IMR-90 (cell line): ENCODE measurements at regions not wholly inside any gene's neighbourhood (a gene's known extent, or its start where the extent isn't known, plus 50 kb on each side); places are given as distances from the start of the nearest gene placed in this dataset.

Experiments used
- ATAC-seq: fragments of 200-7000 bp; cut with Tn5 transposase; 2 replicates; pipeline ENCODE4 v1.9.1; 2020; ENCODE audit warnings: low read depth, mild to moderate bottlenecking, moderate library complexity
- BruUV-seq: library from RNA; stranded (reverse); fragments of 400-500 nt; replicated peaks from 2 replicates; lab custom pipeline; 2021; lab: Mats Ljungman, UMichigan
- CTCF ChIA-PET: fragments of 300-600 bp; formaldehyde crosslinking; extraction: SDS; loops from one replicate; lab custom pipeline; 2021; ENCODE audit warnings: antibody characterized with exemption; lab: Yijun Ruan, JAX
- POLR2A ChIA-PET: fragments of 300-600 bp; sonication (Branson Sonifier 250); formaldehyde crosslinking; loops from one replicate; lab custom pipeline; 2022; ENCODE audit warnings: antibody characterized with exemption; ENCODE audit not compliant: unreplicated experiment; lab: Charles Lee
- DNase-seq: peaks from one replicate; pipeline ENCODE4 v3.0.0; 2013
- H2AFZ ChIP-seq: replicated peaks from 2 replicates; pipeline ENCODE3; 2013; ENCODE audit warnings: low read length, mild to moderate bottlenecking; ENCODE audit not compliant: poor library complexity
- H2AK5ac ChIP-seq: 2 replicates; pipeline ENCODE4 v1.6.1; 2013; ENCODE audit warnings: low read depth, low read length, inconsistent platforms
- H2AK9ac ChIP-seq: replicated peaks from 2 replicates; pipeline ENCODE3; 2013; ENCODE audit warnings: mild to moderate bottlenecking, low read depth, low read length, moderate library complexity; ENCODE audit not compliant: poor library complexity
- H2BK120ac ChIP-seq: 2 replicates; pipeline ENCODE4 v1.6.1; 2013; ENCODE audit warnings: low read depth, low read length, inconsistent platforms
- H2BK15ac ChIP-seq: 3 replicates; pipeline ENCODE4 v1.6.1; 2013; ENCODE audit warnings: low read depth, low read length, inconsistent platforms
- H2BK20ac ChIP-seq: 2 replicates; pipeline ENCODE4 v1.6.1; 2013; ENCODE audit warnings: low read depth, mild to moderate bottlenecking, inconsistent platforms, low read length, moderate library complexity
- H2BK5ac ChIP-seq: 2 replicates; pipeline ENCODE4 v1.6.1; 2013; ENCODE audit warnings: mild to moderate bottlenecking, low read depth, low read length, inconsistent platforms; ENCODE audit not compliant: poor library complexity, severe bottlenecking
- H3K14ac ChIP-seq: replicated peaks from 2 replicates; pipeline ENCODE4 v1.6.1; 2013; ENCODE audit warnings: low read depth, low read length, inconsistent platforms
- H3K18ac ChIP-seq: 2 replicates; pipeline ENCODE4 v1.6.1; 2013; ENCODE audit warnings: low read depth, low read length, control low read depth
- H3K23ac ChIP-seq: 2 replicates; pipeline ENCODE4 v1.6.1; 2013; ENCODE audit warnings: low read depth, low read length, inconsistent platforms
- H3K27ac ChIP-seq: 2 replicates; pipeline ENCODE4 v1.5.1; 2013; ENCODE audit warnings: mild to moderate bottlenecking, control low read depth, low read length; ENCODE audit not compliant: insufficient read depth
- H3K27me3 ChIP-seq: 2 replicates; pipeline ENCODE4 v1.6.1; 2013; ENCODE audit warnings: low read length; ENCODE audit not compliant: control insufficient read depth, insufficient read depth
- H3K36me3 ChIP-seq: 2 replicates; pipeline ENCODE4 v1.6.1; 2013; ENCODE audit warnings: low read length, mixed read lengths; ENCODE audit not compliant: control insufficient read depth, insufficient read depth
- H3K4ac ChIP-seq: 2 replicates; pipeline ENCODE4 v1.6.1; 2013; ENCODE audit warnings: low read depth, low read length, inconsistent platforms
- H3K4me1 ChIP-seq: 2 replicates; pipeline ENCODE4 v1.6.1; 2013; ENCODE audit warnings: low read length, mixed read lengths; ENCODE audit not compliant: control insufficient read depth, insufficient read depth
- H3K4me2 ChIP-seq: 2 replicates; pipeline ENCODE4 v1.6.1; 2013; ENCODE audit warnings: low read depth, mild to moderate bottlenecking, control low read depth, low read length, moderate library complexity
- H3K4me3 ChIP-seq: 2 replicates; pipeline ENCODE4 v1.5.1; 2013; ENCODE audit warnings: low read depth, mild to moderate bottlenecking, control low read depth, low read length, moderate library complexity; ENCODE audit not compliant: insufficient read depth
- H3K56ac ChIP-seq: 2 replicates; pipeline ENCODE4 v1.6.1; 2013; ENCODE audit warnings: low read length, inconsistent platforms; ENCODE audit not compliant: insufficient read depth; ENCODE audit errors: extremely low read depth
- H3K79me1 ChIP-seq, 2 experiments: 2 replicates each; pipeline ENCODE4 v1.6.1; 2013; ENCODE audit warnings: low read length in 2 of 2, inconsistent platforms in 1 of 2, low read depth in 1 of 2
- H3K9ac ChIP-seq: 2 replicates; pipeline ENCODE4 v1.6.1; 2013; ENCODE audit warnings: low read depth, low read length, control low read depth
- H3K9me1 ChIP-seq: 2 replicates; pipeline ENCODE4 v1.6.1; 2013; ENCODE audit warnings: low read length, inconsistent platforms; ENCODE audit not compliant: insufficient read depth
- H3K9me3 ChIP-seq: 2 replicates; pipeline ENCODE4 v1.6.1; 2013; ENCODE audit warnings: low read length; ENCODE audit not compliant: control insufficient read depth, insufficient read depth
- H4K20me1 ChIP-seq: 2 replicates; pipeline ENCODE4 v1.6.1; 2013; ENCODE audit warnings: low read length, inconsistent platforms; ENCODE audit not compliant: insufficient read depth
- H4K5ac ChIP-seq: 2 replicates; pipeline ENCODE4 v1.6.1; 2013; ENCODE audit warnings: mild to moderate bottlenecking, low read depth, low read length, control low read depth
- H4K8ac ChIP-seq, 2 experiments: 2 replicates each; pipeline ENCODE4 v1.6.1; 2013; ENCODE audit warnings: low read depth in 2 of 2, low read length in 2 of 2, control low read depth in 1 of 2, inconsistent platforms in 1 of 2
- H4K91ac ChIP-seq: 2 replicates; pipeline ENCODE4 v1.6.1; 2013; ENCODE audit warnings: low read depth, low read length, inconsistent platforms; ENCODE audit not compliant: insufficient read depth
- POLR2A ChIP-seq: IDR thresholded peaks from 2 replicates; pipeline ENCODE4 v1.6.1; 2012; ENCODE audit warnings: mild to moderate bottlenecking, low read depth, low read length
- RCOR1 ChIP-seq: IDR thresholded peaks from 2 replicates; pipeline ENCODE4 v1.6.1; 2012; ENCODE audit warnings: mild to moderate bottlenecking, low read length, improper control_type of control experiment; ENCODE audit not compliant: insufficient replicate concordance
- SMC3 ChIP-seq: fragments of 150-350 bp; IDR thresholded peaks from 2 replicates; pipeline ENCODE4 v1.6.1; 2016; ENCODE audit warnings: low read depth, mild to moderate bottlenecking, antibody characterized with exemption, low read length, moderate library complexity
- USF2 ChIP-seq: fragments of 150-350 bp; IDR thresholded peaks from 2 replicates; pipeline ENCODE4 v1.6.1; 2017; ENCODE audit warnings: mild to moderate bottlenecking, antibody characterized with exemption, low read length, low read depth
- WGBS, 2 experiments: methylation state at CpG; one replicate each; pipeline versions ENCODE4 v1.1.5 to v1.1.7; 2013; ENCODE audit warnings: missing lambda C conversion rate in 2 of 2; ENCODE audit not compliant: insufficient read length in 1 of 2; ENCODE audit errors: extremely low coverage in 2 of 2; 5-methylcytosine and 5-hydroxymethylcytosine counted together
- dilution Hi-C: fragments of 300-500 bp; cut with HindIII; formaldehyde crosslinking; loops from one replicate; pipeline ENCODE4 v1.14.3; 2018; ENCODE audit warnings: low sequenced_read_pairs; ENCODE audit not compliant: unreplicated experiment
- in situ Hi-C: fragments of 300-500 bp; cut with MboI; formaldehyde crosslinking; loops from 3 replicates; pipeline ENCODE4 v1.14.3; 2019; ENCODE audit warnings: low sequenced_read_pairs, inconsistent platforms, mixed read lengths
- intact Hi-C: fragments of 100-400 bp; cut with micrococcal nuclease; formaldehyde crosslinking; loops from 2 replicates; pipeline ENCODE4 v1.10.0; 2022

DNA sequence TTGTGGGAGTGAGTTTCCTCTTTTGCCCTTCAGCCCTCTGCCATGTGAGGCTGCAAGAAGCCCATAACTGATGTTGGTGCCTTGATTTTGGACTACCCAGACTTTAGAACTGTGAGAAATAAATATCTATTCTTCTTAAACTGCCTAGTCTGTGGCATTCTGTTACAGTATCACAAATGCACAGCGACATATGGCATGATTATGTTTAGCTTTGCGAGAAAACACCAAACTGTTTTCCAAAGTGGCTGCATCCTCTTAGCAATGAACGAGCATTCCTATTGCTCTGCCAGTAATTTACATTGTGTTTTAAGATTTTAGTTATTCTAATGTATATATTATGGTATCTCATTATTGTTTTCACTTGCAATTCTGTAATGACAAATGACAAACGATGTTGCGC lies 246.7 kb downstream of the HLX start:
- Histone ChIP-seq H3K18ac (no peak overlapping the region), H3K27ac (no peak overlapping the region), H3K9me3 (no peaks in the 10 kb centered on the region), H3K4me2 (no peak overlapping the region), H4K20me1 (no peaks in the 10 kb centered on the region), H2BK120ac (no peak overlapping the region), H4K8ac (no peak overlapping the region), H2BK20ac (no peak overlapping the region), H3K23ac (no peak overlapping the region), H3K27me3 (no peaks in the 10 kb centered on the region), H2BK5ac (no peak overlapping the region), H3K4ac (no peak overlapping the region), H2BK15ac (no peak overlapping the region), H2AFZ (no peak overlapping the region), H3K9ac (no peak overlapping the region), H3K9me1 (no peaks in the 10 kb centered on the region), H3K4me1 (no peaks in the 10 kb centered on the region), H3K36me3 (no peaks in the 10 kb centered on the region), H2AK5ac (no peak overlapping the region), H4K91ac (no peak overlapping the region), H3K4me3 (no peak overlapping the region), H2AK9ac (no peak overlapping the region), H3K79me1 (no peaks in the 10 kb centered on the region), H3K14ac (no peak overlapping the region), H3K56ac (no peak overlapping the region), H4K5ac (no peak overlapping the region)
- in situ Hi-C loops (no loop called here), intact Hi-C loops (no loop called here), dilution Hi-C loops (no loop called here)
- ChIA-PET CTCF (no interaction called here), POLR2A (no interaction called here)
- no peak for TF ChIP-seq USF2
- no peak for TF ChIP-seq POLR2A
- TF ChIP-seq SMC3: no peak
- no peak for TF ChIP-seq RCOR1
- no TSS peak for BruUV-seq
- no peak for DNase-seq
- WGBS, 2 experiments: no CpG with 5 or more reads among the region's 5 CpGs
- no peak for ATAC-seq
